Stimulated activated CD4-positive, alpha-beta T cell treated with anti-CD3 and anti-CD28 coated beads, Interleukin-4, amount 100 ng/mL, for 4 hours (primary cell): ENCODE measurements at regions not wholly inside any gene's neighbourhood (a gene's known extent, or its start where the extent isn't known, plus 50 kb on each side); places are given as distances from the start of the nearest gene placed in this dataset.
"Not testable (repeated sequence)": the region's sequence is repeated elsewhere in the genome, so short reads cannot be mapped to it uniquely, and the experiment has no call there.

Experiments
- DNase-seq, 2 experiments: peaks; one replicate each; pipeline ENCODE4 v3.0.0-alpha.2; 2020

GRCh38 chr9:90074316-90074962 lies 469.6 kb downstream of the GADD45G start:
- DNase-seq, result no peak

DNA sequence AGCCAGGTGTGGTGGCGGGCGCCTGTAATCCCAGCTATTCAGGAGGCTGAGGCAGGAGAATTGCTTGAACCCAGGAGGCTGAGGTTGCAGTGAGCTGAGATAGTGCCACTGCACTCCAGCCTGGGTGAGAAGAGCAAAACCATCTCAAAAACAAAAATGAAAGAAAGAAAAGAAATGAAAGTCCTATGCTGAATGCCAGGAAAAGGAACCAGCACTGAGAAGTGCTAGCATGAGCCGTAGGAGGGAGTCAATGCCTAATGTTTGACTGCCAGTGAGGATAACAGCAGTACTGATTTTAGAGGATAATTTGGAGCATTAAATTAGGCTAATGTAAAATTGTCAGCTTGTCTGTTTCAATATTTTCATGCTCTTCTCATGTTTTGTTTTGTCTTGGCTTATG lies 472.8 kb downstream of the GADD45G start:
- DNase-seq, result not testable (repeated sequence)

DNA sequence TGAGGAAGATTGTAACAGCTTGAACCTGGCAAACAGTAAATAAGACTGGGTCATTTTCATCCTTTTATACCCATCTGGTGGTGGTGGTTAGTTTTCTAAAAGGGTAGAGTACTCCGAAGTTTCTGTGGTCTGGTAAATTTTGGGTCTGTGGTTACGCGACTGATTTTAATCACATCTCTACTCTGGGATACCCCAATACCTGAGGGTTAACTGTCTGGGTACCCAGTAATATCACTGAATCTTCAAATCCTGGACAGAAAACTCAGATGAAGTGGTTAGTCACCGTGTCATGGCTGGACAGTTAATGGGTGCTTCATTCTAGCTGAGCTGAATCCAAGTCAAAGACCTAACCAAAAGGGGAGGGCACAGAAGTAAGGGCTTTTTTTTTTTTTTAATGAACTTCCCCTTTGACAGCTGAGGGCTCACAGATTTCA lies 474.2 kb downstream of the GADD45G start:
- DNase-seq, result no peak

- DNase-seq, result no peak
These were observed 480.8 kb downstream of the GADD45G start for GRCh38 chr9:90085633-90086032.

- DNase-seq, result no peak
These were observed 481.3 kb downstream of the GADD45G start for GRCh38 chr9:90086101-90086511.

DNA sequence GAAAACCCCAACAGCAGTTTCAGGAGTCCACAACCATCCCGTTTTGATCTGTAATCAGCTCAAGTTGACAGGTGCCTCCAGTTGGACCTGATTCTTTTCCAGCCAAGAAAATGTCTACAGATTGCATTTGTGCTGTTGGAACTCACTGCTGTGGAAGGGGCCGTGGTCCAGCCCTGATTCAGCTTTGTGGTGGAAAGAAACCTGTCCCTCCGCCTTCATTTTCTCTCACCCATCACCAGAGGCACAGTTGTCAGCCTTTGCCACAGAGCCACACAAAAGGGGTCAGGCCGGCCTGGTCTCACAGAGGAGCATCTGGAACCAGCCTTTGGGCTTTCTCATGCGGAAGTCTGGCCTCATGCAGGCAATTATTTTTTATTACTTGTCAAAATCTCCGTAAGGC lies 483.6 kb downstream of the GADD45G start:
- no peak for DNase-seq

- DNase-seq, result no peak
These were observed 484.0 kb downstream of the GADD45G start for GRCh38 chr9:90088856-90089255.

DNA sequence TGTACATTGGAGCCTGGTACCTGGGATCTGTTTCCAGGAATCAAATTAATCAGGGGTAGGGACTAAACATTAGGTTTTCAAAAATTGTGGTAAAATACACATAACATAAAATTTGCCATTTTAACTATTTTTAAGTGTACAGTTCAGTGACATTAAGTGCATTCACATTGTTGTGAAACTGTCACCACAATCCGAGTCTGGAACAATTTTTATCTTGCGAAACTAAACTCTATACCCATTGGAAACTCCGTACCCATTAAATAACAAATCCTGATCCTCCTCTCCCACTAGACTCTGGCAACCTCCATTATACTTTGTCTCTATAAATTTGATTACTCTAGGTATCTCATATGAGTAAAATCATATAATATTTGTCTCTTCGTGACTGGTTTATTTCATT lies 486.2 kb downstream of the GADD45G start:
- DNase-seq, result no peak

- DNase-seq, result peak in 1 of 2 experiments; percentile 7
These were observed 487.7 kb downstream of the GADD45G start for GRCh38 chr9:90092508-90092907.

DNA sequence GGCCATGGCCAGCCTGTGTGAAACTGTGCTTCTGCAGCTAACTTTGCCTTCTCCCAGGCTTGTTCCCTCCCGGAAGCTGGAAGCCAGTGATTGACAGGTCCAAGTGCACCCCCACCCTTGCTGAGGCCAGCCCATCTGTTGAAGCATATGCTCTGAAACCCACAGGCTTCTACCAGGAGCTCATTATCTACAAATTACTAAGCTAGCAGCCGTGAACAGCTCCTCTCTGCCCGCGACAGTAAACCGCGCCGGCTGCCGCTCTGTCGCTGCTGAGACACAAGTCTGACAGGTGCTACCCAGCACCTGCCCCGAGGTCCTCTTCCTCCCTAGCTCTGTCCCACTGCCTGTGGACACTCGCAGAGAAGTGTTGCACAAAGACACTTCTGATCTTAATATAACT lies 490.9 kb downstream of the GADD45G start:
- no peak for DNase-seq

GRCh38 chr9:90097237-90097636 lies 492.4 kb downstream of the GADD45G start:
- DNase-seq, result no peak

DNA sequence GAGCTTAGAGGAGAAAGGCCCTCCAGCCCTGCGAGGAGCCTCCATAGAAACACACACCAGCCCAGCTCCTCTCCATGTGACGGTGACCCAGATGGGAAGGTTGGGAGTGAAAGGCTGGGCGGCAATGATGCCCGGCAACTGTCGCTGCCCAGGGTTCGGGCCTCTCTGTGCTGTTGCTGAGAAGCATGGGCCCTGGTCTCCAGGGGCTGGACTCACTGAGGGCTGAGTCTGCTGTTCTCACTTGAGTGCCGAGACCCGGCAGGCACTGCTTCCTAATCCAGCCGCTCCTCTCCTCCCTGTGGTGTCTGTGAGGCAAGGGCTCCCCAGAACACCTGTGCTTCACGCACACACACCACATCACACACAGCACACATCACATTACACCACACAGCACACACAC lies 493.6 kb downstream of the GADD45G start:
- DNase-seq, result no peak

DNA sequence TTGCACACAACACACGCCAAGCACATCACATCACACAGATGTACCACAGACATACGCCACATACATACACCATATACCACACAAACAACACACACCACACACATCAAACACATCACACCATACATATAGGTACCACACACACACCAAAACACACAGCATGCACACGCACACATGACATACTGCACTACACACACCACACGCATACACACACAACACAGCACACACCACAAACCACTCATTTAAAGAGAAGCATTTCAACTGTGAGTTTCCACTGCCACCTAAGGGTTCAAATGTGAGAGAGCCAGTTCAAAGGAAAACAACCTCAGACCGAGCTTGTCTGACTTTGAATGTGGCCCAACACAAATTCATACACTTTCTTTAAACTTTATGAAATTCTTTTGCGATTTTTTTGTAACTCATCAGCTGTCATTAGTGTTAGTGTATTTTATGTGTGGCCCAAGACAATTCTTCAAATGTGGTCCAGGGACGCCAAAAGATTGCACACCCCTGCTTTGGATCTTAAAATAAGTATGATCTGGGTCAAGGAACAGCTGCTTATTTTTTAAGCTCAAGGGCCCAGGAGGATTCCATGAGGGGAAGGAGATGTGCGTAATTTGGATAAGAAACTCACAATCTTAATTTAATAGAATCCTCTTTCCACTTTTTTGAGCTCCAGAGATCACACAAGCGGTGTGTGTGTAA lies 494.6 kb downstream of the GADD45G start:
- DNase-seq, result no peak

- DNase-seq, result no peak
These were observed 495.2 kb downstream of the GADD45G start for GRCh38 chr9:90100014-90100413.

GRCh38 chr9:90102292-90102901 lies 497.6 kb downstream of the GADD45G start:
- DNase-seq, result peak; percentile 68 to 78

GRCh38 chr9:90103771-90104170 lies 499.0 kb downstream of the GADD45G start:
- DNase-seq, result no peak

DNA sequence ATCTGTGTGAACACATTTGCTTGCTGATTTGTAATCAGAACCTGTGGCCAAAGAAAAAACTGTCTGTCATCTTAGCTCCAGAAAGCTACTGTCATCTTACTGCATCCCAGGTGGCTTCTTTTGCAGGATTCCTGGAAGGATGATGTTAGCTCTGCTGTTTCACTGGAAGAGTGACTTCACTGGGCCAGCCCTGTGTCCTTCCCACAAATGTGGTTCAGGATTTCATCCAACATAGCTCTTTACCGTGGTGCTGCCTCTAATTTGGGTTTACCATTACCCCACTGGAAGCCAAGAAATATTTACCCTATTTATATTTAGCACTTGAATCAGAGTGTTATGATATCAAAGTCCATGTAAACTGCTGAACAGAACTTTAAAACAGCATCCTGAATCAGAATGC lies 501.0 kb downstream of the GADD45G start:
- no peak for DNase-seq

DNA sequence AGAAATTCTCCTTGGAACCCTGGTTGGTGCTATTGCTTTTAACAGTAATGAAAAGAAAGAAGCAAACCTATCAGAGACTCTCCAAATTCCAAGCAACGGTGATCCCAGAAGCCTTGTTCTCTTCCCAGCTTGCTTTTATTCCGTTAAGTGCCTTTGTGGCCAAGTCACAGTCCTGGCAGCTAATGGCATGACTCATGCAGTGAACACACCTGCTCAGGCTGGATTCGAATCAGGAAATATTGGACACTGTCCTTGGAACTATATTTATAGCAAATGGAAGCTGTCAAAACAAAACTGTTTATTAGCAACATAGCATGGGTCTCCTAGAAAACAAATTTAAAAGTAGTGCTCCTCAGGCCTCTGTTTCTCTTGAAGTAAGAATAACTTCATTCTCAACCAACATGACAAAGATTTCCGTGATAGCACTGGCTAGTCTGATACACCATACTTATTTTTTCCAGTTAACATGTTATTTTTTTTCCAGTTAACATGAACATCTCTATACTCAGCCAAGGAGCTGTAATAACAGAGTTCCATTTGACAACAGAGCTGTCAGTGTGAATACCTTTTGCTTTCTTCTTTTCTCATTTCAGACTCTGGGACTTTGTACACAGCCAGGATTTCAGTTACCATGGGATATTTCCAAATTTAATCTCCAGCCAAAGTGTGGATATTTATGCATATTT lies 502.4 kb downstream of the GADD45G start:
- DNase-seq, result no peak

DNA sequence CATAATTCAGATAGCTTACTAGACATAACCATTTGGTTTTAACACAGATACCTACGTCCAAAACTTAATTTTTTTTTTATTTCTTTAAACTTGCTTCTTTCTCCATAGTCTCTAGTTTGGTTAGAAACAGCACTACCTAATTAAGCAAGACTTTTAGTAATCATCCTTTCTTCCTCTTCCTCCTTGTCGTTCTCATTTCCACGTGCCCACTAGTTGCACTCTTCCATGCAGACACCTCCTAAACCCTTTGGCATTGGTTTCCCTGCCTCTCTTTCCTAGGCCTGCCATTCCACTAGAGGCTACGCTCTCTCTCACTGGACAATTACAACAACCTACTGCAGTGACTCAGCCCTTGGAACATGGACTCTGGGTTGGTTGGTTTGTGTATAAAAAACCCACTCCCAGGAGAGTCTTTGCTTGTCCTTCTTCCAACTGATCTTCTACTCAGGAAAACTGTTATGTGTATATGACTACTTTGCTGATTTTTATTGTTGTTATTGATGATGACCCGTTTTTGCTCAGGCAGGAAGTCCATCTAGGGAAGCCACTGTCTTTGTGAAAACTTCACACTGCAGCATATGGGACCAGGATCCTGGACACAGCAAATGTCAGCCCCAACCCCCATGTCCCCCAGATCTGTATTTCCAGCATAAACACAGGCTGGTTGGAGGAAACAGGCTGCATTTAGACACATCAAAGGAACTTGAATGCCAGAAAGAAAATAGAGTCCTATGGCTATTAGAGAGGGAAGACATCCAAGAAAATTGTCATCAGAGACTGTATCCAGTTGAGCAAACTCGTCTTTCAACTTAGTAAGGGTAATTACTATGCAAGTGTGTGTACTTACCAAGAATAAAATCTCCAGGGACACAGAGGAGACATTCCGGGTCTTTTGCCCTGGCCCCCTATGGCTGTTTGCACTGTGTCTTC lies 503.2 kb downstream of the GADD45G start:
- no peak for DNase-seq

- DNase-seq, result no peak
These were observed 508.0 kb downstream of the GADD45G start for GRCh38 chr9:90112788-90113187.

GRCh38 chr9:90114641-90115425 lies 510.0 kb downstream of the GADD45G start:
- DNase-seq, result no peak

DNA sequence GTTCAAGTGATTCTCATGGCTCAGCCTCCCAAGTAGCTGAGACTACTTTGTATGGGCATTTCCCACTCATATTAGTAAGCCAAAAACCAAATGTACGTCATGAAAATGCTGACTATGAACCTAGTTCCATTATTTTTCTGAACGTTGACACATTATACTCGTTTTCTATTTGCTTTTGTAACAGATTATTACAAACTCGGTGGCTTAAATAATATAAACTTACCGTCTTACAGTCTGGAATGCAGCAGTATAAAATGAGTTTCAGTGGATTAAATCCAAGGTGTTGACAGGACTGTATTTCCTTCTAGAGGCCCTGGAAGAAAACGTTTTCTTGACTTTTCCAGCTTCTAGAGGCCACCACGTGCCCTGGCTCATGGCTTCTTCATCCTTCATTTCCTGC lies 517.0 kb downstream of the GADD45G start:
- DNase-seq, result no peak
